RWPE2 (cell line): ENCODE measurements at regions not wholly inside any gene's neighbourhood (a gene's known extent, or its start where the extent isn't known, plus 50 kb on each side); places are given as distances from the start of the nearest gene placed in this dataset.

ENCODE experiments used
- ATAC-seq: fragments of 200-7000 bp; cut with Tn5 transposase; 3 replicates; pipeline ENCODE4 v1.9.1; 2021; ENCODE audit warnings: low read depth
- DNase-seq: peaks from one replicate; pipeline ENCODE4 v3.0.0-alpha.2; 2020; ENCODE audit warnings: low spot score
- H3K27ac ChIP-seq: fragments of 450-650 bp; 2 replicates; pipeline ENCODE4 v1.5.1; 2017; ENCODE audit warnings: mild to moderate bottlenecking; ENCODE audit not compliant: poor library complexity, severe bottlenecking
- H3K27me3 ChIP-seq: fragments of 250-450 bp; sonication (Bioruptor Pico); 2 replicates; pipeline ENCODE4 v1.5.1; 2021; ENCODE audit warnings: mild to moderate bottlenecking, moderate library complexity; ENCODE audit not compliant: insufficient read depth, poor library complexity, severe bottlenecking
- H3K36me3 ChIP-seq: fragments of 250-450 bp; sonication (Bioruptor Pico); 2 replicates; pipeline ENCODE4 v1.5.1; 2020; ENCODE audit warnings: low read depth, mild to moderate bottlenecking, moderate library complexity
- H3K4me1 ChIP-seq: fragments of 250-450 bp; sonication (Bioruptor Pico); 2 replicates; pipeline ENCODE4 v1.5.1; 2021; ENCODE audit warnings: mild to moderate bottlenecking, moderate library complexity; ENCODE audit not compliant: insufficient read depth, poor library complexity, severe bottlenecking
- H3K4me3 ChIP-seq: fragments of 250-450 bp; sonication (Bioruptor Pico); 2 replicates; pipeline ENCODE4 v1.5.1; 2021; ENCODE audit warnings: mild to moderate bottlenecking, moderate library complexity; ENCODE audit not compliant: severe bottlenecking
- H3K9me3 ChIP-seq: fragments of 250-450 bp; sonication (Bioruptor Pico); 2 replicates; pipeline ENCODE4 v1.5.1; 2021; ENCODE audit warnings: mild to moderate bottlenecking, moderate library complexity; ENCODE audit not compliant: severe bottlenecking
- TF ChIP-seq, protein P1 (sequence below): fragments of 450-650 bp; IDR thresholded peaks from one replicate; pipeline ENCODE4 v1.5.1; 2017; ENCODE audit warnings: mild to moderate bottlenecking, moderate library complexity; ENCODE audit not compliant: poor library complexity, severe bottlenecking

DNA sequence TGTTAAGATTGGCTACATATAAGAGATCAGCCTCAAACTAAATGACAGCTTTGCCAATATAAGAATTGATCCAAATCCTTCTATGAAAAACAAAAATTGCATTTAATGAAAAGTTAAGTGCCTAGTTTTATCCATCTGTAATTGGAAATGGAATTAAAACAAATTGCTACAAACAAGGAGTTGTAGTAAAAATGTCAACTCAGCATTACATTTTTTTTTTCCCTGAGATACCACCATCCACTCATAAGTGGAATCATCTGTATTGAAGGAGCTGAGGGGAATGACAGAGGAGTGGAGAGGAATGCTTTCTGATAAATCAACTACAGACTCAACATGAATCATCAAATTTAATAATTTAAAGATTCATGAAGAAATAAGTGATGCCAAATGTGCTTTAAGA is 601.8 kb downstream of the TMEM182 start:
- H3K4me1 ChIP-seq: no peaks in the 10 kb centered on the region
- no peaks in the 10 kb centered on the region for H3K36me3 ChIP-seq
- peaks cover 16% of the 10 kb centered on the region for H3K27me3 ChIP-seq
- no peak for ATAC-seq
- no peak overlapping the region for H3K4me3 ChIP-seq
- no peak for DNase-seq
- TF ChIP-seq, protein P1, sequence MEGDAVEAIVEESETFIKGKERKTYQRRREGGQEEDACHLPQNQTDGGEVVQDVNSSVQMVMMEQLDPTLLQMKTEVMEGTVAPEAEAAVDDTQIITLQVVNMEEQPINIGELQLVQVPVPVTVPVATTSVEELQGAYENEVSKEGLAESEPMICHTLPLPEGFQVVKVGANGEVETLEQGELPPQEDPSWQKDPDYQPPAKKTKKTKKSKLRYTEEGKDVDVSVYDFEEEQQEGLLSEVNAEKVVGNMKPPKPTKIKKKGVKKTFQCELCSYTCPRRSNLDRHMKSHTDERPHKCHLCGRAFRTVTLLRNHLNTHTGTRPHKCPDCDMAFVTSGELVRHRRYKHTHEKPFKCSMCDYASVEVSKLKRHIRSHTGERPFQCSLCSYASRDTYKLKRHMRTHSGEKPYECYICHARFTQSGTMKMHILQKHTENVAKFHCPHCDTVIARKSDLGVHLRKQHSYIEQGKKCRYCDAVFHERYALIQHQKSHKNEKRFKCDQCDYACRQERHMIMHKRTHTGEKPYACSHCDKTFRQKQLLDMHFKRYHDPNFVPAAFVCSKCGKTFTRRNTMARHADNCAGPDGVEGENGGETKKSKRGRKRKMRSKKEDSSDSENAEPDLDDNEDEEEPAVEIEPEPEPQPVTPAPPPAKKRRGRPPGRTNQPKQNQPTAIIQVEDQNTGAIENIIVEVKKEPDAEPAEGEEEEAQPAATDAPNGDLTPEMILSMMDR: no peak
- H3K9me3 ChIP-seq: no peaks in the 10 kb centered on the region
- H3K27ac ChIP-seq: no peak overlapping the region

GRCh38 chr2:103364177-103364576 is 602.3 kb downstream of the TMEM182 start:
- no peak for DNase-seq
- H3K4me1 ChIP-seq: no peaks in the 10 kb centered on the region
- no peak overlapping the region for H3K4me3 ChIP-seq
- ATAC-seq: no peak
- no peaks in the 10 kb centered on the region for H3K9me3 ChIP-seq
- TF ChIP-seq, protein P1: no peak
- no peak overlapping the region for H3K27ac ChIP-seq
- no peaks in the 10 kb centered on the region for H3K36me3 ChIP-seq
- peaks cover 16% of the 10 kb centered on the region for H3K27me3 ChIP-seq

GRCh38 chr2:103365071-103365470 is 603.2 kb downstream of the TMEM182 start:
- ATAC-seq (no peak), DNase-seq (no peak)
- Histone ChIP-seq H3K4me1 (no peaks in the 10 kb centered on the region), H3K4me3 (no peak overlapping the region), H3K36me3 (no peaks in the 10 kb centered on the region), H3K27me3 (peaks cover 18% of the 10 kb centered on the region), H3K27ac (no peak overlapping the region), H3K9me3 (no peaks in the 10 kb centered on the region)
- TF ChIP-seq, protein P1: no peak

DNA sequence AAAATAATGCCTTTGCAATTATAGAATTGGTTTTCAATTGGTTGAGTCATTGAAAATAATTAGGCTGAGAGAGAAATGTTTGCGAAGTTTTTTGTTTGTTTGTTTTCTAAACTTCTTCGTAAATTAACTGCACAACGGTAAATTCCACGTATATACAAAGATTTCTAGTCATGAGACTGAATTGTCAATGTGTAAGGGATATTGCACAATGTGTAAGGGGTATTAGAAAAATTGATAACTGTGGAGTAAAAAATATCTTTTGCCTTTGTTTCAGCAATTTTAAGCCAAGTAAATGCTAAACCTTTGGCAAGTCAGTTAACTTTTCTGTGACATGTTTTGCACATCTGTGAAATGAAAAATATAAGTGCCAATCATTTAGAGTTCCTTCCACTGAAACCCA is 606.0 kb downstream of the TMEM182 start:
- no peaks in the 10 kb centered on the region for H3K36me3 ChIP-seq
- no peaks in the 10 kb centered on the region for H3K9me3 ChIP-seq
- TF ChIP-seq, protein P1: no peak
- ATAC-seq (no peak), DNase-seq (no peak)
- peaks cover 18% of the 10 kb centered on the region for H3K27me3 ChIP-seq
- H3K27ac ChIP-seq: no peak overlapping the region
- H3K4me1 ChIP-seq: no peaks in the 10 kb centered on the region
- H3K4me3 ChIP-seq: no peak overlapping the region

GRCh38 chr2:103383541-103383940 is 621.7 kb downstream of the TMEM182 start:
- Histone ChIP-seq H3K9me3 (no peaks in the 10 kb centered on the region), H3K4me1 (no peaks in the 10 kb centered on the region), H3K36me3 (no peaks in the 10 kb centered on the region), H3K4me3 (no peak overlapping the region), H3K27ac (no peak overlapping the region), H3K27me3 (no peaks in the 10 kb centered on the region)
- TF ChIP-seq, protein P1: no peak
- ATAC-seq: no peak
- no peak for DNase-seq
